ENCODE measurements at regions not wholly inside any gene's neighbourhood (a gene's known extent, or its start where the extent isn't known, plus 50 kb on each side); places are given as distances from the start of the nearest gene placed in this dataset.

GRCh38 chr21:19013916-19014315 lies 610.3 kb upstream of the TMPRSS15 start:
- Histone ChIP-seq H3K27me3 (ENCODE audit: control insufficient read depth, insufficient read depth, low read length) (no peaks in the 10 kb centered on the region), H3K27ac (ENCODE audit: low read depth, low read length) (no peak overlapping the region), H3K4me3 (ENCODE audit: low read depth, low read length) (no peak overlapping the region), H3K9me3 (ENCODE audit: control insufficient read depth, insufficient read depth, low read length) (no peaks in the 10 kb centered on the region; the same call in 1 of the 2 replicates)
- TF ChIP-seq, protein P1, sequence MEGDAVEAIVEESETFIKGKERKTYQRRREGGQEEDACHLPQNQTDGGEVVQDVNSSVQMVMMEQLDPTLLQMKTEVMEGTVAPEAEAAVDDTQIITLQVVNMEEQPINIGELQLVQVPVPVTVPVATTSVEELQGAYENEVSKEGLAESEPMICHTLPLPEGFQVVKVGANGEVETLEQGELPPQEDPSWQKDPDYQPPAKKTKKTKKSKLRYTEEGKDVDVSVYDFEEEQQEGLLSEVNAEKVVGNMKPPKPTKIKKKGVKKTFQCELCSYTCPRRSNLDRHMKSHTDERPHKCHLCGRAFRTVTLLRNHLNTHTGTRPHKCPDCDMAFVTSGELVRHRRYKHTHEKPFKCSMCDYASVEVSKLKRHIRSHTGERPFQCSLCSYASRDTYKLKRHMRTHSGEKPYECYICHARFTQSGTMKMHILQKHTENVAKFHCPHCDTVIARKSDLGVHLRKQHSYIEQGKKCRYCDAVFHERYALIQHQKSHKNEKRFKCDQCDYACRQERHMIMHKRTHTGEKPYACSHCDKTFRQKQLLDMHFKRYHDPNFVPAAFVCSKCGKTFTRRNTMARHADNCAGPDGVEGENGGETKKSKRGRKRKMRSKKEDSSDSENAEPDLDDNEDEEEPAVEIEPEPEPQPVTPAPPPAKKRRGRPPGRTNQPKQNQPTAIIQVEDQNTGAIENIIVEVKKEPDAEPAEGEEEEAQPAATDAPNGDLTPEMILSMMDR (IDR thresholded peaks at IDR 0.05; ENCODE audit: low read depth, low read length), result no peak
- POLR2A ChIA-PET, result no interaction called here
- DNase-seq (ENCODE audit: low read depth, low spot score), result no peak
- CTCF ChIA-PET, result no interaction called here

GRCh38 chr21:19018529-19018928 lies 614.9 kb upstream of the TMPRSS15 start:
- Histone ChIP-seq H3K9me3 (ENCODE audit: control insufficient read depth, insufficient read depth, low read length) (peaks cover 6% of the 10 kb centered on the region), H3K4me3 (ENCODE audit: low read depth, low read length) (no peak overlapping the region), H3K27me3 (ENCODE audit: control insufficient read depth, insufficient read depth, low read length) (no peaks in the 10 kb centered on the region), H3K27ac (ENCODE audit: low read depth, low read length) (no peak overlapping the region)
- TF ChIP-seq, protein P1 (IDR thresholded peaks at IDR 0.05; ENCODE audit: low read depth, low read length), result no peak
- POLR2A ChIA-PET, result no interaction called here
- CTCF ChIA-PET, result no interaction called here
- DNase-seq (ENCODE audit: low read depth, low spot score), result no peak

DNA sequence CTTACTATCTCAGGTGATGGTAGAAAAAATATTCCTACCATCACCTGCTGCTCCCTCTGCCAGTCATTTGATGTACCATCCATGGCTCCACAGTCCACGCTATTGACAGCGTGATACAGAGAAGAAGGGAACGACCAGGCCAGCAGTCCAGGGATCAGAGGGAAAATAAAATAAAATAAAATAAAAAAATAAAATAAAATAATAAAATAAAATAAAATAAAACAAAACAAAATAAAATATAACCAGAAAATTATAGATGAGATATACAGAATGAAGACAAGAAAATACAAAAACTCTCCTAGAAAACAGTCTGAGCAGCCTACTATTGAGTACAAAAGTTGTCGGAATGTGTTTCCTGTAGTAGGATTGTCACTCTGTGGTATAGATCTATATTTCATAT lies 619.4 kb upstream of the TMPRSS15 start:
- POLR2A ChIA-PET, result no interaction called here
- Histone ChIP-seq H3K27me3 (ENCODE audit: control insufficient read depth, insufficient read depth, low read length) (no peaks in the 10 kb centered on the region), H3K9me3 (ENCODE audit: control insufficient read depth, insufficient read depth, low read length) (peaks cover 6% of the 10 kb centered on the region), H3K27ac (ENCODE audit: low read depth, low read length) (no peak overlapping the region), H3K4me3 (ENCODE audit: low read depth, low read length) (no peak overlapping the region)
- CTCF ChIA-PET, result no interaction called here
- DNase-seq (ENCODE audit: low read depth, low spot score), result no peak
- TF ChIP-seq, protein P1 (IDR thresholded peaks at IDR 0.05; ENCODE audit: low read depth, low read length), result no peak

GRCh38 chr21:19026911-19027310 lies 623.3 kb upstream of the TMPRSS15 start:
- H3K9me3 ChIP-seq (ENCODE audit: control insufficient read depth, insufficient read depth, low read length), result no peaks in the 10 kb centered on the region
- H3K27ac ChIP-seq (ENCODE audit: low read depth, low read length), result no peak overlapping the region
- DNase-seq (ENCODE audit: low read depth, low spot score), result no peak
- H3K4me3 ChIP-seq (ENCODE audit: low read depth, low read length), result no peak overlapping the region
- TF ChIP-seq, protein P1 (IDR thresholded peaks at IDR 0.05; ENCODE audit: low read depth, low read length), result no peak
- ChIA-PET CTCF (no interaction called here), POLR2A (no interaction called here)
- H3K27me3 ChIP-seq (ENCODE audit: control insufficient read depth, insufficient read depth, low read length), result no peaks in the 10 kb centered on the region

GRCh38 chr21:19029816-19030215 lies 626.2 kb upstream of the TMPRSS15 start:
- peaks cover 6% of the 10 kb centered on the region; the same call in 1 of the 2 replicates for H3K9me3 ChIP-seq (ENCODE audit: control insufficient read depth, insufficient read depth, low read length)
- no peak overlapping the region for H3K27ac ChIP-seq (ENCODE audit: low read depth, low read length)
- no peaks in the 10 kb centered on the region for H3K27me3 ChIP-seq (ENCODE audit: control insufficient read depth, insufficient read depth, low read length)
- no peak overlapping the region for H3K4me3 ChIP-seq (ENCODE audit: low read depth, low read length)
- ChIA-PET CTCF (interaction anchor here (0.6 kb wide), 1 partner anchor 155 kb away, joined by 3 read pairs; no protein-coding TSS in a partner anchor), POLR2A (no interaction called here)
- TF ChIP-seq, protein P1 (IDR thresholded peaks at IDR 0.05; ENCODE audit: low read depth, low read length), result no peak
- no peak for DNase-seq (ENCODE audit: low read depth, low spot score)

Measured in AG04450 (cell line).